Transverse colon (tissue), 4 donors: ENCODE measurements at regions not wholly inside any gene's neighbourhood (a gene's known extent, or its start where the extent isn't known, plus 50 kb on each side); places are given as distances from the start of the nearest gene placed in this dataset.

Experiments
- POLR2A ChIP-seq: fragments of 450-650 bp; IDR thresholded peaks from one replicate; pipeline ENCODE4 v1.6.1; 2016; ENCODE audit warnings: antibody characterized with exemption, mild to moderate bottlenecking, moderate library complexity
- POLR2AphosphoS5 ChIP-seq, 3 donors: sonication (generic); formaldehyde crosslinking; IDR thresholded peaks; one replicate each; pipeline ENCODE4 v1.6.1; 2016; ENCODE audit warnings: antibody characterized with exemption in 3 of 3
- TF ChIP-seq, protein P1 (sequence below), 5 experiments: fragments of 200-600 bp in 3 of 5; fragments of 450-650 bp in 2 of 5; sonication (generic) in 3 of 5; IDR thresholded peaks; 1 replicate in 2 of 5; 2 replicates in 3 of 5; pipeline ENCODE4 v1.5.1; 2016 to 2017; ENCODE audit warnings: antibody characterized with exemption in 5 of 5, inconsistent platforms in 3 of 5, mild to moderate bottlenecking in 2 of 5, moderate library complexity in 1 of 5

DNA sequence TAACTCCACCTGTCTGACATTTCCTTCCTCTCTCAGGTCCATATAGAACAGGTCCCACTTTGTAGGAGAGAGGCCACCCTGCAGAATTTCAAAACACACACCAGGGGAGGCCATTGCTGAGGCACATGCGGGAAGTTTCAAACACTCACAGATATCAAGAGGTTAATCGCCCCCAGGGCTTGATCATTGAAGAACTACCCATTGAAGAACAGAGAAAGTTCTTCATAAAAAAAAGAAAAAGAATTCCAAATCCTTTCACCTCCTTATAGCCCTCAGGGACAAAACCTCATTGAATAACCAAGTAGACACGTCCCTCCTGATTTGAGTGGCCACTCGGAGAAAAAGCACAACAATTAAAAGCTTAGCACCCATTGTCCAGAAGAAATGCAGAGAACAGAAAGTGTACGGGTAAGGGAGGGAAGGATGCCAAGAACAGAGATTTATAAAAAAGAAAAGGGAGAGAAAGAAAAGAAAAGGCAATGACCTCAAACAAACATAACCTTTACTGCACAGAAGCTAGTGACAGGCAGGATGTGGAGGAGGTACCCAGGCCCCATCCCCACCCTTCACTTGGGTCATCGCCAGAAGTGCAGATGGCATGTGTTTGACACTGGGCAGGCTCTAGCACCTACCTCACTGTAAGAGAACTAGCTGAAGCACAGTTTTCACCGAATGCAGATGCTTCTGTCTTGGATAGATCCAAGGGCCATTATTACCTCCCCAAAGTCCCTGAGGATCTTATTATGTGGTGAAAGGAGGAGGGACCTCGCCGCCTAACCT, 112.3 kb upstream of the HES1 start:
- TF ChIP-seq, protein P1, sequence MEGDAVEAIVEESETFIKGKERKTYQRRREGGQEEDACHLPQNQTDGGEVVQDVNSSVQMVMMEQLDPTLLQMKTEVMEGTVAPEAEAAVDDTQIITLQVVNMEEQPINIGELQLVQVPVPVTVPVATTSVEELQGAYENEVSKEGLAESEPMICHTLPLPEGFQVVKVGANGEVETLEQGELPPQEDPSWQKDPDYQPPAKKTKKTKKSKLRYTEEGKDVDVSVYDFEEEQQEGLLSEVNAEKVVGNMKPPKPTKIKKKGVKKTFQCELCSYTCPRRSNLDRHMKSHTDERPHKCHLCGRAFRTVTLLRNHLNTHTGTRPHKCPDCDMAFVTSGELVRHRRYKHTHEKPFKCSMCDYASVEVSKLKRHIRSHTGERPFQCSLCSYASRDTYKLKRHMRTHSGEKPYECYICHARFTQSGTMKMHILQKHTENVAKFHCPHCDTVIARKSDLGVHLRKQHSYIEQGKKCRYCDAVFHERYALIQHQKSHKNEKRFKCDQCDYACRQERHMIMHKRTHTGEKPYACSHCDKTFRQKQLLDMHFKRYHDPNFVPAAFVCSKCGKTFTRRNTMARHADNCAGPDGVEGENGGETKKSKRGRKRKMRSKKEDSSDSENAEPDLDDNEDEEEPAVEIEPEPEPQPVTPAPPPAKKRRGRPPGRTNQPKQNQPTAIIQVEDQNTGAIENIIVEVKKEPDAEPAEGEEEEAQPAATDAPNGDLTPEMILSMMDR (IDR thresholded peaks at IDR 0.05): no peak
- no peak for TF ChIP-seq POLR2AphosphoS5 (IDR thresholded peaks at IDR 0.05)
- TF ChIP-seq POLR2A: no peak
